H9 (cell line): ENCODE measurements at regions not wholly inside any gene's neighbourhood (a gene's known extent, or its start where the extent isn't known, plus 50 kb on each side); places are given as distances from the start of the nearest gene placed in this dataset.

Experiments used
- DNase-seq: peaks from one replicate; pipeline ENCODE4 v3.0.0-alpha.2; 2017
- H2AFZ ChIP-seq: one replicate; pipeline ENCODE4 v1.6.1; 2013; ENCODE audit warnings: mild to moderate bottlenecking, low read length, control low read depth, moderate library complexity
- H2AK5ac ChIP-seq: 2 replicates; pipeline ENCODE4 v1.6.1; 2013; ENCODE audit warnings: low read length, control low read depth, mixed read lengths; ENCODE audit not compliant: insufficient read length
- H2BK120ac ChIP-seq: one replicate; pipeline ENCODE4 v1.6.1; 2013; ENCODE audit warnings: low read depth, mild to moderate bottlenecking, low read length, control low read depth, inconsistent platforms; ENCODE audit not compliant: poor library complexity, severe bottlenecking
- H2BK12ac ChIP-seq: 2 replicates; pipeline ENCODE4 v1.6.1; 2013; ENCODE audit warnings: low read length, control low read depth, mixed read lengths, low read depth; ENCODE audit not compliant: insufficient read length
- H2BK15ac ChIP-seq: 2 replicates; pipeline ENCODE4 v1.6.1; 2013; ENCODE audit warnings: low read depth, low read length, control low read depth
- H2BK20ac ChIP-seq: one replicate; pipeline ENCODE4 v1.6.1; 2013; ENCODE audit warnings: low read depth, mild to moderate bottlenecking, low read length, control low read depth, inconsistent platforms; ENCODE audit not compliant: poor library complexity, severe bottlenecking
- H2BK5ac ChIP-seq: 2 replicates; pipeline ENCODE4 v1.6.1; 2013; ENCODE audit warnings: low read length, control low read depth, mixed read lengths; ENCODE audit not compliant: insufficient read length
- H3K14ac ChIP-seq: 2 replicates; pipeline ENCODE4 v1.6.1; 2013; ENCODE audit warnings: low read length, control low read depth; ENCODE audit not compliant: insufficient read depth
- H3K18ac ChIP-seq: 2 replicates; pipeline ENCODE4 v1.6.1; 2013; ENCODE audit warnings: low read depth, mild to moderate bottlenecking, mixed read lengths, low read length, control low read depth; ENCODE audit not compliant: insufficient read length
- H3K23ac ChIP-seq: 2 replicates; pipeline ENCODE4 v1.6.1; 2013; ENCODE audit warnings: low read length, control low read depth, mixed read lengths, low read depth; ENCODE audit not compliant: insufficient read length
- H3K23me2 ChIP-seq: 2 replicates; pipeline ENCODE4 v1.6.1; 2013; ENCODE audit warnings: low read depth, mild to moderate bottlenecking, mixed read lengths, low read length, control low read depth; ENCODE audit not compliant: insufficient read length, poor library complexity, severe bottlenecking
- H3K27ac ChIP-seq: 2 replicates; pipeline ENCODE4 v1.5.1; 2013; ENCODE audit warnings: low read length, control low read depth, mixed read lengths, low read depth; ENCODE audit not compliant: insufficient read length
- H3K27me3 ChIP-seq: 2 replicates; pipeline ENCODE4 v1.6.1; 2013; ENCODE audit warnings: low read length, control low read depth, inconsistent platforms; ENCODE audit not compliant: insufficient read depth
- H3K4ac ChIP-seq: 2 replicates; pipeline ENCODE4 v1.6.1; 2013; ENCODE audit warnings: low read depth, mild to moderate bottlenecking, control low read depth, inconsistent platforms, low read length, moderate library complexity
- H3K4me1 ChIP-seq: 2 replicates; pipeline ENCODE4 v1.6.1; 2013; ENCODE audit warnings: low read length, control low read depth, inconsistent platforms; ENCODE audit not compliant: insufficient read depth
- H3K4me2 ChIP-seq: 2 replicates; pipeline ENCODE4 v1.6.1; 2013; ENCODE audit warnings: low read length, control low read depth, mixed read lengths; ENCODE audit not compliant: insufficient read length, insufficient read depth
- H3K56ac ChIP-seq: 2 replicates; pipeline ENCODE4 v1.6.1; 2013; ENCODE audit warnings: low read depth, mild to moderate bottlenecking, mixed read lengths, low read length, control low read depth; ENCODE audit not compliant: insufficient read length
- H3K79me1 ChIP-seq: 2 replicates; pipeline ENCODE4 v1.6.1; 2013; ENCODE audit warnings: low read depth, mild to moderate bottlenecking, moderate library complexity, low read length, control low read depth, inconsistent platforms; ENCODE audit not compliant: insufficient read depth, poor library complexity, severe bottlenecking
- H3K79me2 ChIP-seq: 2 replicates; pipeline ENCODE4 v1.6.1; 2013; ENCODE audit warnings: low read length, control low read depth, inconsistent platforms; ENCODE audit not compliant: insufficient read depth
- H3K9ac ChIP-seq: 2 replicates; pipeline ENCODE4 v1.6.1; 2013; ENCODE audit warnings: low read length, control low read depth, mixed read lengths; ENCODE audit not compliant: insufficient read length; ENCODE audit errors: extremely low read depth
- H3K9me3 ChIP-seq: one replicate; pipeline ENCODE4 v1.6.1; 2013; ENCODE audit warnings: low read depth, low read length, inconsistent platforms; ENCODE audit not compliant: control insufficient read depth
- H3T11ph ChIP-seq: one replicate; pipeline ENCODE4 v1.6.1; 2013; ENCODE audit warnings: mild to moderate bottlenecking, low read length, control low read depth, inconsistent platforms
- H4K20me1 ChIP-seq: one replicate; pipeline ENCODE4 v1.6.1; 2013; ENCODE audit not compliant: control insufficient read depth, insufficient read length, insufficient read depth
- H4K5ac ChIP-seq: 2 replicates; pipeline ENCODE4 v1.6.1; 2013; ENCODE audit warnings: low read depth, mild to moderate bottlenecking, mixed read lengths, low read length, control low read depth; ENCODE audit not compliant: insufficient read length
- H4K8ac ChIP-seq: replicated peaks from 2 replicates; pipeline ENCODE4 v1.6.1; 2013; ENCODE audit warnings: low read length, control low read depth, mixed read lengths, low read depth; ENCODE audit not compliant: insufficient read length
- H4K91ac ChIP-seq: 2 replicates; pipeline ENCODE4 v1.6.1; 2013; ENCODE audit warnings: low read depth, mild to moderate bottlenecking, moderate library complexity, mixed read lengths, low read length, control low read depth; ENCODE audit not compliant: insufficient read length
- H3K27ac Mint-ChIP-seq, 3 experiments: 2 replicates in 2 of 3; 3 replicates in 1 of 3; pipeline ENCODE4 v1.8.0; 2020 to 2021; ENCODE audit warnings: mixed read lengths in 3 of 3, mild to moderate bottlenecking in 1 of 3, moderate library complexity in 1 of 3
- H3K27me3 Mint-ChIP-seq: 2 replicates; pipeline ENCODE4 v1.8.0; 2021; ENCODE audit warnings: low read depth, mild to moderate bottlenecking, moderate library complexity, mixed read lengths
- H3K36me3 Mint-ChIP-seq, 3 experiments: 2 replicates in 2 of 3; 3 replicates in 1 of 3; pipeline ENCODE4 v1.8.0; 2020 to 2021; ENCODE audit warnings: low read depth in 3 of 3, mixed read lengths in 3 of 3; ENCODE audit not compliant: insufficient read depth in 1 of 3
- H3K4me1 Mint-ChIP-seq, 2 experiments: 2 replicates each; pipeline ENCODE4 v1.8.0; 2020; ENCODE audit warnings: mixed read lengths in 2 of 2
- H3K4me3 Mint-ChIP-seq, 2 experiments: 2 replicates in 1 of 2; 3 replicates in 1 of 2; pipeline ENCODE4 v1.8.0; 2020 to 2021; ENCODE audit warnings: mild to moderate bottlenecking in 2 of 2, mixed read lengths in 2 of 2, moderate library complexity in 1 of 2
- H3K9me3 Mint-ChIP-seq, 2 experiments: 2 replicates in 1 of 2; 3 replicates in 1 of 2; pipeline ENCODE4 v1.8.0; 2020; ENCODE audit warnings: mild to moderate bottlenecking in 2 of 2, mixed read lengths in 2 of 2, moderate library complexity in 1 of 2
- CTCF ChIP-seq: fragments of 200-600 bp; sonication (generic); conservative IDR thresholded peaks from 3 replicates; pipeline ENCODE4 v1.8.0; 2021; ENCODE audit warnings: antibody characterized with exemption, mild to moderate bottlenecking
- WGBS: extraction: QIAGEN DNeasy Blood & Tissue Kit; methylation state at CpG from one replicate; pipeline ENCODE4 v1.1.7; 2013; ENCODE audit warnings: missing lambda C conversion rate, low lambda C conversion rate, mixed read lengths; ENCODE audit not compliant: insufficient read length; ENCODE audit errors: extremely low coverage; 5-methylcytosine and 5-hydroxymethylcytosine counted together

DNA sequence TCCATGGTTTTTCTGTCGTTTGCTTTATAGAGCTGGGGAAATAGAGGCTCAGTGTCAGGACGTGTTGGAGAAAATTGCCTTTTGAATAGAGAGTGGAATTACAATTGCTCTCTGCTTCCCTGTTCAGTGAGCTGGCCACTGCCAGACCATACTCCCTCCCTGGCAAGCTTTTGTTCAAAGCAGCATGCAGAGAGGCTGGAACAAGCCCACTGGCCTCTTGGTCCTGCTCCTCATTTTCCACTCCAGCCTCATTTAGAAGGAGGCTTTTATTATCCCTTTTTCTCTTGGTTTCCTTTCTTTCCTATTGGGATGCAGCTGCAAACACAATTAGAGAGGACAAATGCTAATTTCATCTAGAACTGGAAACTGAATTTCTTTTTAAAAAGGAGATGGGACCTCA is 302.2 kb upstream of the PODXL start:
- no CpG with 5 or more reads among the region's 2 CpGs for WGBS
- Histone ChIP-seq H4K8ac (no peak overlapping the region), H4K5ac (no peak overlapping the region), H2BK120ac (no peak overlapping the region), H3K79me1 (no peaks in the 10 kb centered on the region), H3K27ac (no peak overlapping the region), H3K23ac (no peak overlapping the region), H3K14ac (no peak overlapping the region), H2BK5ac (no peak overlapping the region), H2AFZ (no peak overlapping the region), H3K9me3 (no peaks in the 10 kb centered on the region), H3K56ac (no peak overlapping the region), H2BK15ac (no peak overlapping the region), H3K18ac (no peak overlapping the region), H2AK5ac (no peak overlapping the region), H3K4me1 (no peaks in the 10 kb centered on the region), H3K4ac (no peak overlapping the region), H4K20me1 (no peaks in the 10 kb centered on the region), H3K23me2 (no peaks in the 10 kb centered on the region), H3K4me2 (no peak overlapping the region), H3K79me2 (no peaks in the 10 kb centered on the region), H4K91ac (no peak overlapping the region), H3T11ph (no peak overlapping the region), H2BK20ac (no peak overlapping the region), H3K27me3 (no peaks in the 10 kb centered on the region), H2BK12ac (no peak overlapping the region), H3K9ac (no peak overlapping the region)
- Mint-ChIP-seq H3K4me3 (no peak overlapping the region), H3K4me1 (peaks cover 4 to 6% of the 10 kb centered on the region in 2 experiments; a peak in 3 of 4 replicates), H3K27ac (no peak overlapping the region), H3K27me3 (peaks cover 5% of the 10 kb centered on the region), H3K36me3 (peaks cover 0 to 12% (median 4%) of the 10 kb centered on the region in 3 experiments; a peak in 5 of 7 replicates), H3K9me3 (peaks cover 6 to 10% of the 10 kb centered on the region in 2 experiments; a peak in 4 of 5 replicates)
- no peak for DNase-seq
- TF ChIP-seq CTCF, result no peak
